ENCODE measurements at regions not wholly inside any gene's neighbourhood (a gene's known extent, or its start where the extent isn't known, plus 50 kb on each side); places are given as distances from the start of the nearest gene placed in this dataset.
"Not testable (repeated sequence)": the region's sequence is repeated elsewhere in the genome, so short reads cannot be mapped to it uniquely, and the experiment has no call there.

DNA sequence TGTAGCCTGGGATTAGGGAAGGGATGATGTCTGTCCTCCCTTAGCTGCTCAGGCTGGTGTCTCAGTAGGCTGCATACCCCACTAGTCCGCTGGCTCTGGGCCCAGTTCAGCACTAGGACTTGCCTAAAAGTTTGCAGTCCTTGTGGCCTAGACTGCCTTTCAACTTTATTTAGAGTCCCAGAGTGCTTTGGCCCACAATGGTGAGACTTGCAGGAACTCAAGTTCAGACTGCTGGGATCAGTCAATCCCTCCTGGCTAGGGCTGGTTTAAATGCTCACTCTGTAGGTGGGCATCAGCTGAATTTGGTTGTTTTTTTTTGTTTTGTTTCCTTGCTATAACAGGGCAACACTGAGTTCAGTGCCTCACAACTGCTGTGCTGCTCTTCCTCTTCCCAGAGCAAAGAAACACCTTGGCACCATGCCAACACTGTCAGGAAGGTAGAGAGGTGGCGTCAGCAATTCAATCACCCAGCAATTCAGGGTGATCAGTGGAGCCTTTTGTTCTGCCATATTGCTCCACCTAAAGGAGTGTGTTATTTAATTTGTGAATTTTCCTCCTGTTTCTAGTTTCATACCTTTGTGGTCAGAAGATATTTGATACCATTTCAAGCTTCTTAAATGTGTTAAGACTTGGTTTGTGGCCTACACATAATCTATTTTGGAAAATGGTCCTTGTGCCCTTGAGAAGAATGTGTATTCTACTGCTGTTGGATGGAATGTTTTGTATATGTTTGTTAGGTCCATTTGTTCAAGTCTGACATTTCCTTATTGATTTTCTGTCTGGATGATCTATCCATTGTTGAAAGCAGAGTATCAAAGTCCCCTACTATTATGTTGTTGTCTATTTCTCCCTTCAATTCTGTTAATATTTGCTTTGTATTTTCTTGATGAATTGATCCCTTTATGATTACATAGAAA, 284.0 kb upstream of the PMFBP1 start:
- DNase-seq (ENCODE audit: low read depth), result no peak

DNA sequence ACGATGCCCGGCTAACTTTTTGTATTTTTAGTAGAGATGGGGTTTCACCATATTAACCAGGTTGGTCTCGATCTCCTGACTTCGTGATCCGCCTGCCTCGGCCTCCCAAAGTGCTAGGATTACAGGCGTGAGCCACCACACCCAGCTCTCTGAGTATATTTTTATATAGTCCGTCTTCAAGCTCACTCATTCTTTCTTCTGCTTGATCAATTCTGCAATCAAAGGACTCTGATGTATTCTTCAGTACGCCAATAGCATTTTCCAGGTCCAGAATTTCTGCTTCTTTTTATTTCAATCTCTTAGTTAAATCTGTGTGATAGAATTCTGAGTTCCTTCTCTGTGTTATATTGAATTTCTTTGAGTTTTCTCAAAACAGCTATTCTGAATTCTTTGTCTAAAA, 281.9 kb upstream of the PMFBP1 start:
- not testable (repeated sequence) for DNase-seq (ENCODE audit: low read depth)

DNA sequence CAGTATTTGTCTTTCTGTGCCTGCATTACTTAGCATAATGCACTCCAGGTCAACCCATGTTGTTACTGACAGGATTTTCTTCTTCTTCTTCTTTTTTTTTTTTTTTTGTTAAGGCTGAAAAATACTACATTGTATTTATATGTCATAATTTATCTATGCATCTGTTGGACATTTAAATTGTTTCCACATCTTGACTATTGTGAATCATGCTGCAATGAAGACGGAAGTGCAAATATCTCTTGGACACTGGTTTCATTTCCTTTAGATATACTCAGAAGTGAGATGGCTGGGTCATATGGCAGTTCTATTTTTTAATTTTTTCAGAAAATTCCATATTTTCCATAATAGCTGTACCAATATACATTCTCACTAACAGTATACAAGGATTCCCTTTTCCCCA, 272.7 kb upstream of the PMFBP1 start:
- no peak for DNase-seq (ENCODE audit: low read depth)

DNA sequence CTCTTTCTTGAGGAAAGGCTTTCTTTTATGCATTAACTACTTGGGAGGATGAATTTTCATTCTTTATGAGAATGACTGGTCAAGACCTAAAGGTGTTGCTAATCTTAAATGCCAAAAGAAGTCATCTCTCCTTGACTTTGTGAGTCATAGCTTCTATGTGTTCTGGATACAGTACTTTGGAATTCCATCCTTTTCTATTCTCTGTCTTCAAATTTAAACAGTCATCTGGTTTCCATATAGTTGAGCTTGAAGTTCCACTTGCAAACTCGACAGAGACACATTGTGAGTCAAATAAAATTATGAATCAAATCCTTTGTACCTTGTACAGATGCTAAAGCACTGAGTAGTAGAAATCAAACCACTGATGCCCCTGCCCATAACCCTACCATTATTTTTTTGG, 271.9 kb upstream of the PMFBP1 start:
- peak; percentile 5 for DNase-seq (ENCODE audit: low read depth)

DNA sequence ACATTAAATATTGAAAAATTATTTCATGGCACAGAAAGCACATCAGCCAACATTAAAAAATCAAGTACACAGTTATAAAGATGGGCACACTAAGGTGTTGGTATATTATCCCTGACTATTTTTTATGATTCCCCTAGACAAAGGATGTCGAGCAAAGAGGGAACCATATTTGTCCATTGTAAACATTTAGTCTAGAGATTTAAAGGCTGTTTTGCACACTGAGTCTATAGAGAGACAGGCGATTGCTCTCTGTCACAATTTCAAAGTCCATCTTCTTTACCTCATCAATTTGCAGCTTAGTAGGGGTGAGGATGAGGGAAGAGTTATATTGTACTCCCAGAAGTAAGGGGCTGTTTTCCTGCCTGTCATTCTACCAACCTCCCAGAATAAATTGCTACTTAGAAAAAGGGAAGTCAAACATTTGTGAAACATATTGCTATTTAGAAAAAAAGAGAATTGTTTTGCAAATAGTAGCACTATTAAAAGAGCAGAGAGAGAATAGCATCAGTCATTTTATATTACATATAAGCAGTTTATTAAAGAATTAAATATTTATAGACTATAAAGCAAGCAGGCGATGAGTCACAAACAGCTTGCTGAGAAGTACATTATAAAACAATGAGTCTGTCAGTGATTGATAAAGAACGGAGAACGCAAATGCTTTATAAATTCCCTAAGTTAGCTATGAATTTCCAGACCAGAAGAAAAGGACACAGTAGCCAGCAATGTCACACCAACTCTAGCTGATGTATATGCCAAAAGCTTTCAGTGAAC, 270.6 kb upstream of the PMFBP1 start:
- no peak for DNase-seq (ENCODE audit: low read depth)

DNA sequence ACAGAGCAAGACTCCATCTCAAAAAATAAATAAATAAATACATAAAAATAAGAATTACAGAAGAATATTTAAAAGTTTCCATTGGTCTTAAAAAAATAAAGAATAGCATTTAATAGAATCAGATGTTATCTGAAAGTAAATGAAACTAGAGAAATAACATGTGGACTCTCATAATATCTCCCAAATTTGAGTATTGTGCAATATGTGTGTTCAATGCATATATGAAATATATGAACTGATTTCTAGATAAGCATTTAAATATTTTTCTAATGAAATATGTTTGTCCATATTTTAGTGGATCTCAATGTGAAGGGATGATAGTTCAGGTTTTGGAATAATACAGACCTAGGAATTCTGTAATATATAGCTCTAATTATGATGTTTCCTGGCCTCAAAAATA, 265.9 kb upstream of the PMFBP1 start:
- no peak for DNase-seq (ENCODE audit: low read depth)

DNA sequence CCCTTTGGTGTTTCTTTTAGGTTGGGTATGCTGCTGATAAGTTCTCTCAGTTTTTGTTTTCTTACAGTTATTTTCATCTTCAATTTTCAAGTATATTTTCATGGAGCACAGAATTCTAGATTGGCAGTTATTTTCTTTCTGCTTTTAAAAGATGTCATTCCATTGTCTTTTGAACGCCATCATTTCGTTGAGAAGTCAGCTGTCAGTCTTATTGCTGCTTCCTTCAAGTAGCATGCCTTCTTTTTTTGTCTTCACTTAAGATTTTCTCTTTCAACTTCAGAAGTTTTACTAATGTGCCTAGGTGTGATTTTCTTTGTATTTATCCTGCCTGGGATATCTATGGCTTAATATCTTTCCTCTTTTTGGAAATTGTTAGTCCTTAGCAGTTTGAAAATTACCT, 262.2 kb upstream of the PMFBP1 start:
- peak; percentile 7 for DNase-seq (ENCODE audit: low read depth)

DNA sequence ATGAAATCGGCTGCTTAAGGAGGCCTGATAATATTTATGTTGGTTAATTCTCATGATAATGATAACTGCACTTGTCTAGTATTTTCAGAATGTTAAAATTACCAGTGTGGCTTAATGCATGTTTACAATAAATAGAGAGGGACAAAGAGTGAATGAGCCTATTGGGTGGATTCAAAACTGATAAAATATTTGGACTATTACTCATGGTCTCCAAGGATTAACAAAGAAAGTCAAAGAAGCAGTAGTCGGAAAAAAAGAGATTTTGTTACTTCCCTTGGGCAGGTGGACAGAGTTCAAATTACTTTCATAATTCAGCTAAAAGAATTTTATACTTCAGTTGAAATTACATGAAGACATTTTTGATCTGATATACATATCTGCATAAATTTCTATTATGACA, 258.2 kb upstream of the PMFBP1 start:
- DNase-seq (ENCODE audit: low read depth), result no peak

DNA sequence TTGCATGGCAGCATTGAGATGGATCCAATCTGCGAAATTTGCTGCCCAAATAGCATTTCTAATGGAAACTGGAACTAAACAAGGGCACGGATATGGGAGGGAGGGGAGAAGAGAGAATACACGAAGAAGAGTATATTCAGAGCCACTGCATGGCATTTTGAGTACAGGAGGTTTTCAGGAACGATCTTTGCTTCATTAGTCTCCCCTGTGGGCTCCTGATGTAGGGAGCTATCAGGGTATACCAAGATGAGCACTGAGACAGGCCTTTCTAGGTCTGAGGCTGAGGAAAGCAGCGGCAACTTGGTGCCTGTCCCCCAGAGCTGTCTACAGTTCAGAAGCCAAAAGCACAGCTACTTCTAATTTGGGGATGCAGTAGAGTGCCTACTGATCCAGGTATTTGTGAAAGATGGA, 257.7 kb upstream of the PMFBP1 start:
- no peak for DNase-seq (ENCODE audit: low read depth)

DNA sequence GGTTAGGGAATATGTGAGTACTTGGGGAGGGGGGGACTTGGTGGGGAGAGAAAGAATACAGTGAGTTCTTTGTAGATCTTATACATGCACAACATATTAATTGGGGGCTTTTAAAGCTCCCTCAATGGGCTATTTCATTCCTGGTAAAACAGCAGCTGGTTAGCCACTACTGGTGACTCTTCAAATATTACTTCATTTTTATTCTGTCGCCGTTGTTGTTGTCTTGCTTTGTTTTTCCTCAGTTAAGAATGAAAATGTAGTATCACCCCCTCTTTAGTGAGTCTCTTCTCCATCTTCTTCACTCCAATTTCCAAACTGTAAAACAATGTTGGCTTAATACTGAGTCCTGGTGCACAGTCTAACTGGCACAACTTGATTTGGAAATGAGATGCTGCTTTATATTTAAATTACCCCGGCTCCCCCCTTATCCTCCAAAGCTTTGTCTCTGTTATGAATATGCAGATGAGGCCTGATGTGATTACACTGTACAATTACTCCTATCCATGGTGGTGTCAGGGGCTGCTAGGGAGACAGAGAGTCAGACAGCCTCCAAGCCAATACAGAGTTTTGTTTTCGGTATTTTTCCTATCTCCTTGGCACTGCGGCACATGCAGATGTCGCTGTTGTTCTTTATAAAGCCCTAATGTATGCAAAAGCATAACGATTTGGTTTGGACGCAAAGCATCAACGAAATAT, 256.9 kb upstream of the PMFBP1 start:
- DNase-seq (ENCODE audit: low read depth), result peak; percentile 15

DNA sequence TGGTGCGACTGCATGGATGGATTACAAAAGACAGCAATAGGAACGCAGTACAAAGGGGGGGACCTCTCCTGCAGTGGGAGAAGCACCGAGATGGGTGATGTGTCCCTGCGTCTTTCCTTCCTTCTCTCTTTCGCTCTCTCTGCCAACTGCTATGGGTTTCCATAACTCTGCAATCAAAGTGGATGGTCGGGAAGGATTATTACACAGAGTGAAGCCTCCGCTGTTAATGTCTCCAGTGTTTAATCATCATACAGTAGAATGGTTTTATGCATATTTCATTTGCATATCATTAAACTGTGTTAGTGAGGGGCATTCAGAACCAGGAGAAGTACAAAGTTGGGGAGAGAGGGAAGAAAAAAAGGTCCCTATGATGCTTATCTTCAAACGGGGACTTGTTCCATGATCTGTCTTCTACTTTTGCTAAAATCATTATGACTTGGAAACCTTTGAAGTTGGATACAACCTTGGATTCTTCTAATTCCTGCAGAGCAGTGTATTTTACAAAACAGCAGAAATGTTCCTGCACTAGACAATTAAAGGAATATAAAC, 255.9 kb upstream of the PMFBP1 start:
- DNase-seq (ENCODE audit: low read depth), result no peak

DNA sequence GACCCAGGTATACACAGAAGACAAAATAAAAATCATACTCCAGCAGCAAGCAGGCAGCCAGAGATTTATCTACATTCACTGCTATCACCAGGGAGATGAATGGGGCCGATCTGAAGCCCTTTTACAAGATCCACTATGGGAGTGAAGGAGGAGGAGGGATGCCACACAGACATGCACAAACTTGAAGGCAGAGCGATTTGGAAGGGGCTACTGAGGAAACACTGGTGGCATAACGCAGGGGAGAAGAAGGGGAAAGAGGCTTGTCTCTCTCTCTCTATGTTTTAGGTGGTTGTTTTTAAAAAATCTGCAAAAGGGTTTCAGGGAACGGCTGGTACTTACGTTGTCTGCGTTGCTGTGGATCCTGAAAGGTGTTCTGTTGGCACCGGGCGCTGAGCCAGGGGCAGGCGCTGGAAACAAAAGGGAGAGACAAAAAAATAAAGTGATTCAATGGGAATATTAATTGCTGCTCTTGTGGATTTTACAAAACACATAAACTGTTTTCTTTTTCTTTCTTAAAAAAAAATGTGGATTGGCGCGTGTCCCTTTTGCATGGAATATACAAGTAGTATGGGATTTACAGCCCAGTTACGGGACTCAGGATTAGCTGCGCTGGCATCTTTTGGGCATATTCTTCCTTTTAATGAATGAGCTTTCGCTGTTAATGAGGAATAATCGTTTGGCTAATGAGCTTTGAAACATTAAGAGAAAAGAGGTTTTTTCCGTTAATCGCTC, 255.3 kb upstream of the PMFBP1 start:
- no peak for DNase-seq (ENCODE audit: low read depth)

DNA sequence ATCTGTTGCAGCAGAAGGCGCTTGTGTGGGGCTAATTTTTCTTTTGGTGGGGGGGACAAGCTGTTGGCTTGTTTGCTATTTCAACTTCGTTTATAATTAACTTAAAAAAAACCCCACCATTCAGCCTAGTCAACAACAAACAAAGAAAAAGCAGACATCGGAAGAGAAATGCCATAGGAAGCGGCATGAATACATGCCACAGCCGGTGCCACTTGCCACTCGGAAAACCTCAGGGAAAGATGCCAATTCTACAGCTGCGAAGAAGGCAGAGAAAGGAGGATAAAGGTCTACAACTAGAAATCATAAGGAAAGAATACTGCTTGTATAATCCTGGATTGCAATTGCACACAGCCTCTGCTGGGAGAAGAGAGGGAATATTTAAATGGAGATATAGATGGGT, 254.4 kb upstream of the PMFBP1 start:
- DNase-seq (ENCODE audit: low read depth), result no peak

DNA sequence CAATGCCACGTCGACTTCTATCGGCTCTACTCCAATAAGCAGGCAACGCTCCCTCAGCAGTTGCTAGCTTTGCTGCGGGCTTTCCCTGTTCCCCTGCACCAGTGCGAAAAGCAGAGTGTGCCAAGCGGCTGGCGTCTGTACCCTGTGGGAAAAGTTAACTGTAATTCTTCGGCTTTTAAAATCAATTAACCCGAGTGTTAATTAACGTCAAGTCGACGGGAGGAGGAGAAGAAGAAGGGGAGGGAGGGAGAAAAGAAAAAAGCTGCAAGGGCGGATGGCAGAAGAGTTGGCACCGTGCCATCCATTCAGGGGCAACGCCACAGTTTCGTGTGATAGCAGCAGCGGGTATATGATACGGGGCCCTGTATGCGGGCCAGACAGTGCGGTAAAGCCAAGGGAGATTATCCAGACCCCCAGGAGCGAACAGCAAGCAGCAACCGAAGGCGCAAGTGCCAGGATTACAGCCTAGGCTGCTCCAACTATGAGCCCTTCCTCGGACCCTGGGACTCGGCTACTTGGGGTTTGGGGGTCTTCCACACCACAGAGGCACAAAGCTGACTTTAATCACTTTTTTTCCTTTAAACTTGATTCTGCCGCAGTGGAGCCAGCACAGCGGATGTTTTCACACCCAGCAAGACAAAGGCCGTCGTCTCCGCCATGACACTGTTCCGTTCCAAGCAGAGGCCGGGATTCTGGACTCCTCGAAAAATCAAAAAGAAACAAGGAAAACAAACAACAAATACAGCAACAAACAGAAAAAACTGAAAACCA, 253.8 kb upstream of the PMFBP1 start:
- DNase-seq (ENCODE audit: low read depth), result no peak

DNA sequence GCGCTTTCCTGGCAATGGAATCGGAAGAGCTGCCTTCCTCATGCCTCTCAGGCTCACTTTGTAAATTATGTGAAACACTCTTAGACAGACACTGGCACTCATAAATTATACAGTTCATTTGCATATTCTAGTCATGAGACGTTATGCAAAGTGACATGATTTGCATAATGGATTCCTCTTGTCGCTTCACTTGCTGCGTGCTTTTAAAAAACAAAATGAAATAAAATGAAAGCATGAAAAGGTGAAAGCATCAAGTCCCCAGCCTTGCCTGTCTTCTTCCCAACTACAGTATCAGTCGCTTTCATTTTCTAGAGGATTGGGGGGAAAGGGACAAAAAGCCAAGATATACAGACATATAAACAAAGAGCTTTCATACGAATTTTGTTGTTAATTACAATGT, 252.8 kb upstream of the PMFBP1 start:
- no peak for DNase-seq (ENCODE audit: low read depth)

DNA sequence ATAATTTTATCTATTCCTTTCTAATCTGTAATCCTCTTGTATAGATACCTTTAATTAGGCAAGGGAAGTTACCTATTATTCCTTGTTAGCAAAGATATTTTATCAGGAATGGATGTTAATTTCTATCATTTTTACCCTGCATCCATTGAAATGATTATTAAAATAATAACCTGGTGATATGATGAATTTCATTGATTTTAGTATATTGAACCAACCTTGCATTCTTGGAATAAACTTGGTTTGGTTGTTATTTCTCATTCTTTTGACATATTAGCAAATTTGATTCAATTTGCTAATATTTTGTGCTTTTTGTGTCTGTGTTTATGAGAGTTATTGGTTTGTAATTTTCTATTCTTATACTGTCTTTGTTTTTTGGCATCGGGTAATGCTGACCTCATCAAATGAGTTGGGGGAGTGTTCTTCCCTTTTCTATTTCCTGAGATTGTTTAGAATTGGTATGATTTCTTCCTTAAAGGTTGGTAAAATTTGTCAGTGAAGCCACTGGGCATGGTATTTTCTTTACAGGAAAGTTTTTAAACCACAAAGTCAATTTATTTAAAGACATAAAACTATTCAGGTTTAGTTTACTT, 250.4 kb upstream of the PMFBP1 start:
- DNase-seq (ENCODE audit: low read depth), result no peak

DNA sequence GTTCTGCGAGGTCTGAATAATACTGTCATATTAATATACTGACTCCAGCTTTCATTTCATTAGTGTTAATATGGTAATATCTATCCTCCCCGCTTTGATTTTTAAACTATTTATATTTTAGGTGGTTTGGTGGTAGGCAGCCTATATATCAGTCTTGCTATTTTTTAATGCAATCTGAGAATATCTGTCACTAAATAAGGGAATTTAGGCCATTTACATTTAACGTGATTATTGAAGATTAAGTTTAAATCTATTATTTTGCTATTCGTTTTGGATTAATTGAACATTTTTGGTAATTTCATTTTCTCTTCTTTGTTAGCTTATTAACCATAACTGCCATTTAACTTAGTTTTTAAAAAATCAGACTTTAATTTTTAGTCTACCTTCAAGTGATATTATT, 247.7 kb upstream of the PMFBP1 start:
- no peak for DNase-seq (ENCODE audit: low read depth)

DNA sequence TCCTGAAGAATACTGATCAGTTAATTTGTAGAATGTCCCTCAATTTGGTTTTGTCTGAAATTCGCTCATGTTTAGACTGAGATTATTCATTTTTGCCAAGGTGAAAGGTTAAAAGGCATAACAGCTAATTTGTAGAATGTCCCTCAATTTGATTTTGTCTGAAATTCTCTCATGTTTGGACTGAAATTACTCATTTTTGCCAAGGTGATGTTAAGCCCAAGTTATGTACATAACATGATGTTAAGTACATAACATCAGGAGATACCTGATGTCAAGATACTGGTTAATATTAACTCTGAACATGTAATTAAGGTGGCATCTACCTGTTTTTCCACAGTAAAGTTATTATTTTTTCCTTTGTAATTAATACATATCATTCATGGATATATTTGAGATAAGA, 243.4 kb upstream of the PMFBP1 start:
- no peak for DNase-seq (ENCODE audit: low read depth)

DNA sequence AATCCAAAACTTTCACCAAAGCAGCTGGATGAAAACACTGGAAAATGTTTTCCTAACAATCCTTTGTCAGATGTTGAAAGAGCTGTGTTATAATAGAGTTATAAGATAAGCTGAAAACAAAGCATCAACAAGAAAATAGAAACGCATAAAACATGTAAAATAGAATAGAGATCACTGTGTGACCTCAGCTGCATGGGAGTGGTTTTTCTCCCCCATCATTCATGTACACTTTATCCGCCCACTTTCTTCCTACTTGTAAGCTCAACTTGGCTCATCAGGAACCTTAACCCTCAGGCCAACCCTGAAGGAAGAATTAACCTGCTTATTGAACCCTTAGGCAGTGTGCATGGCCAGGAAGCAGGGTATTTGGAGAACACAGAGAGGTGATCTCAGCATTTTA, 238.5 kb upstream of the PMFBP1 start:
- no peak for DNase-seq (ENCODE audit: low read depth)

DNA sequence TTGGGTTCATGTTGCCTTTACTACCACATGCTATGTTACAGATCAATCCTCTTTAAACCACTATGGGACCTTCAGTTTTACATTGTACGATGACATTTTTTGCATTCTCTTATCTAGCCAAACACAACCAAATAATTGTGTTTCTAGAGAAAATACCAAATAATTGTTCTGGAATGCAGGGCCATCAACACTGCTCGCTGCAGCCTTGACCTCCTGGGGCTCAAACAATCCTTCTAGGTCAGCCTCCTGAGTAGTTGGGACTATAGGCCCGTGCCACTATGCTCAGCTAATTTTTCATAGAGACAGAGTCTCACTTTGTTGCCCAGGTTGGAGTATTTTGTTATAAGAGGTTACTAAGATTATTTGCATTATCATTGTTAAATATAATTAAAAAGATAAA, 237.5 kb upstream of the PMFBP1 start:
- DNase-seq (ENCODE audit: low read depth), result no peak
